Activated CD4-positive, alpha-beta T cell treated with anti-CD3 and anti-CD28 coated beads, Interleukin-2, amount 50 U/mL, for 4 hours (primary cell): ENCODE measurements at regions not wholly inside any gene's neighbourhood (a gene's known extent, or its start where the extent isn't known, plus 50 kb on each side); places are given as distances from the start of the nearest gene placed in this dataset.

Source experiments
- DNase-seq, 2 experiments: peaks; one replicate each; pipeline ENCODE4 v3.0.0-alpha.2; 2020

DNA sequence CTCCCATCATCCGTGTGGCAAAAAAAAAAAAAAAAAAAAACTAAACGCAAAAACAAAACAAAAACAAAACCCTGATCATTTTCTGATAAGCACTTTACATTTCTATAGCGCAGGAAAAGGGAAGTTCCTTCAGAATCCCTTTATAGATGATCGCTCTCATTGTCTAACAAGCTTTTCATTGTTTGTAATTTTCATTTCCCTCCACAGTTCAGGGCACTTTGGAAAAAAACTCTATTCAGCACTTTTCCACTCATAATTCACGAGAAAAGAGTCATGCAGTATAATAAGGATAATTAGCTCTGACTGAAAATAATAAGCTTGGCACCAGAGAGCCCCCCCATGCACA, 89.4 kb upstream of the ATXN1 start:
- DNase-seq = no peak

DNA sequence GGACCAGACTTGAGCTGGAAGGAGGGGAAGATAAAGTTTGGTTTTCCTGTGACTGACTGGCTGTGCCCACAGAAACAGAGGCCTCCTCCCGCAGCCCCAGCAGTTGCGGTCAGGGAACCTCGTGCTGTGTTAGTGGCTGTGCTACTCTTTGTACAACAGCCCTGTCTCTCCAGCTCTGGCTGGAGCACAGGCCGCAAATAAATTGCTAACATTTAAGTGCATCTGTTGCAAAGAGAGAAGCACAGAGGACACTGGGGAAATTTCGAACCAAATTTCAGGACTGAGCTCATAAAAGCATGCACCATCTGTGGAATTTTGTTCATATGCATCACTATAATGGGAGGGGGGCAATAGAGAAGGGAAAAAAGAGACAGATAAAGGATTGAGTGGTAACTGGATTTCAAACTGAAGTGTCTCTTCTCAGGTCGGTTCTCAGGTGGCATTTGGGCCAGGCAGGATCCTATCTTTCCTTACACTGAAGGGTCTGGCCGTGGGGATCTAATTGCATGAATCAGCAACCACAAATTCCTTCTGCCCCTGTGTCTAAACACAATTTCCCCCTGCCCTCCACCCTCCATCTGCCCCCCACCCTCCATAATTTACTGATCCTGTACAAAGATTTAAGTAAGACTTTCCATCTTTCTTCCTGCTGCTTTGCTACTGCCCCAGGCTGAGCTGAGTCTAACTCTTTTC, 88.9 kb upstream of the ATXN1 start:
- DNase-seq = no peak

DNA sequence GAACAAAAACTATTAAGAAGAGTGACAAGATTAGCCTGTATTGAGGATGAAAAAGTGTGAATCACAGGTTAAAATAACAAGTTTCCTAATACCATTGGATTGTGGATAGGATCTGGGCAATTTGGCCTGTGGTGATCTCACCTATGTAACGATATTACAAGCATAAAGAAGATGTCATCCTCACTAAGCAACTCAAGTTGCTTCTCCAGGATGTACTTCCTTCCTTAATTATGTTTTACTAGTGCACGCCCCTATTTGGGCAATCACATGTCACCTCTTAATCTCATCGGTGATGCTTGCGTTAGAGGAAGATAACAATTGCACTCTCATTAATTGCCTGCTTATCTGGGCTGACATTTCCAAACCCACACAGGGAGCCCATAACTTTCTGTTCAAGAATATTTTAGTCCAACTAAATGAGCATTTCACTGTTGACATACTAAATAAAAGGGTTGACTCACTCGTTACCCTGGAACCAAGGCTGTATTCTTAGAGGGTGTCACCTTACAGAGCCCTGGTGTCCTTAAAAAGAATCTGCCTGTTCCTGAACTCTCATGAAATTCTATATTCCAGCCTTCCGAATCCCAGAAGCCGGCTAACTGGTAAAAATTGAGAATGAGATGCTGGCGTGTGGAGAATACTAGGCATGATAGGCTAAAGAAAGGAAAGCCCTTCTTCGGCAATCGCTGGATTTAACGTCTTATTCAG, 88.2 kb upstream of the ATXN1 start:
- no peak for DNase-seq

DNA sequence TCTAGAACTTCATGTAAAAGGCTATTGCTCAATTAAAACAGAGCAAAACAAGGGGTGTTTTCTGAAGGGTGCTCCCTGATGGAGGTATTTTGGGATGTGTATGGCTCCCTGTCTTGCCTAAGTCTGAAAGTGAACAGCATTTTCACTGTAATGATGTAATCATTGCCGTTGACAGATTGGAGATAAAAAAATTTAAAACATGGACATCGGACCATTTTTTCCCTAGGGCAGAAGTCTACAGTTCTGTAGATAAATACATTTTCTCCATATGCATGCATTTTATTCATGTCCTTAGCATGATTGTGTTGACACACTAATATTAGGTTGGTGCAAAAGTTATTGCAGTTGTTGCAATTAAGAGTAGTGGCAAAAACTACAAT, 85.1 kb upstream of the ATXN1 start:
- no peak for DNase-seq

DNA sequence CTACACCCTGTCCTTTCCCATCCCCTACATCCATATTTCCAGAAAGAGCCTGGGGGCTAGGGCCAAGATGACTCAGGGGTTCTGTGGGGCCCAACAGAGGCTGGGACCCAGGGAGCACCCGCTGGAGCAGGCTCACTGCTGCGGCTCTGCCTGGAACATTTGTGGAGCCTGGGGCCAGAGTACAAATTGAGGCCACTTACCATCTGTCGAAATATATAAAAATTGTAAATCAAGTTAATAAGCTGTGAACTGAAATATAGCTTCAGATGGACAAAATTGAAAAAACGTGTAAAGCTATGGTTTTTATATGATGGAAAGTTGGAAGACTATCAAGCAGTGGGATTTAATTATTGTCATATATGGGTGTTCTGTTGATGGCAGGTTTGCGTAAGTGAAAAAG, 82.9 kb upstream of the ATXN1 start:
- no peak for DNase-seq

DNA sequence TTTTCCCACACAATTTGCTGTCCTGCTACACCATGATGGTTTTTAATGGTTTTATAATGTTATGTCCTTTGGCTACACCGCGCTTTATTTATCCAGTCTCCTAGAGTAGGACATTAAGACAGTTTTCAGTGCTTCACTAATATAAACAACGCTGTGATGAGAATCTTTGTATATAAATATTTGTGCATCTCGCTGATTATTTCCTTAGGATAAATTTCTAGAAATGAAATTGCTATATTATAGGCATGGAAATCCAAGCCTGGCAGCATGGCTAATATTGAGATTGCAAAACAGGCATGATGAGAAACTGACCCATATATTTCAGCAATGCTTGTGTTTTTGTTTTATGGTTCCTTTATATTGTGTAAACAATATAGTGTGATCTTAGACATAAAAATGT, 81.4 kb upstream of the ATXN1 start:
- no peak for DNase-seq

DNA sequence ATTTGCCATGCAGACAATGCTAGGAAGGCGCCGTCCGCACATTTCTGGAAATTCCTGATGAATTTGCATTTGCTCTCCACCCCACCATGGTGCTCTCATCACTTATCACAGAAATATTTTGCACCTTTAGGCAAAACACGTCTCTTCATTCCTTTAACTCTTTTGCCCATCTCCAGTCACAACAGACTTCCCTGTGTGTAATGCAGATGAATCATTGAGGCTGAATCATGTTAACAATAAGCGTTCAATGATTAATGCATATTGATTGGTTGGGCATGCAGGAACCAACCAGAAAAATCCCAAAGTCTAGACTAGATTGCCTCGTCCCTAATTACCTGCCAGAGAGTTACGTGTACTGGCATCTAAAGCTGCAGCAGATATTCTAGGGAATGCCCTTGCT, 80.0 kb upstream of the ATXN1 start:
- no peak for DNase-seq

DNA sequence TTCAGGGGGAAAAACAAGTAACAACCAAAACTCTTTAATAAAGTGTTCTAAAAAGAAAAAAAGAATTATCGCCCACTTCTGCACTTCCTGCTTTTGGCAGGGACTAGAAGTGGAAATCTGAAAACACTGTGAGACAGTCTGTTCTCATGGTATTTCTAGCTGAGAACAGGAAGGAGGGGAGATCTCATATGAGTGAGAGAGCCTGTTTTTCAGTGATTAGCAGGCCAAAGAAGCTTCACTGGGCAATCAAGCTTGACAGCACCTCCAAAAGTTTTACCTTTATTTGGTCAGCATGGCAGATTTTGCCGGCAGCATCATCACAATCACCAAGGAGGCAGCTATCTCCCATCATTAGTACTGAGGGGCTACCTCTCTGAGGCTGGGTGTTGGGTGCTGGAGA, 79.5 kb upstream of the ATXN1 start:
- no peak for DNase-seq

DNA sequence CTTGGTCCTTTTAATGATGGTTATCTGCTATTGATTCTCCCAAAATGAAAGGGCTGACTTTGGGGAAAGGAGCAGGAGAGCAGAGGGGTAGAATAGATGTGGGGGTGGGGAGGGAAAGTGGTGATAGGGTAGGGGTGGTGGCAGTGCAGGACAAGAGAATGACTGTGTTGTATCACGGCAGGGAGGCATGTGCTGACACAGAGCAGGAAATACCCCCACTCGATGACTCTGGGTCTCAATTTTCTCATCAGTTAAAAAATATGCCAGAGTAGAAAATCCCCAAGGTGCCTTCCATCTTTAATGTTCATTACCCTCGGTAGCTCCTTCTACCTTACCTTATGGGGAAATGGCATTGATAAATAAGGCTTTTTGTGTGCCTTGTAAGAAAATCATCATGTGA, 79.0 kb upstream of the ATXN1 start:
- DNase-seq = no peak

DNA sequence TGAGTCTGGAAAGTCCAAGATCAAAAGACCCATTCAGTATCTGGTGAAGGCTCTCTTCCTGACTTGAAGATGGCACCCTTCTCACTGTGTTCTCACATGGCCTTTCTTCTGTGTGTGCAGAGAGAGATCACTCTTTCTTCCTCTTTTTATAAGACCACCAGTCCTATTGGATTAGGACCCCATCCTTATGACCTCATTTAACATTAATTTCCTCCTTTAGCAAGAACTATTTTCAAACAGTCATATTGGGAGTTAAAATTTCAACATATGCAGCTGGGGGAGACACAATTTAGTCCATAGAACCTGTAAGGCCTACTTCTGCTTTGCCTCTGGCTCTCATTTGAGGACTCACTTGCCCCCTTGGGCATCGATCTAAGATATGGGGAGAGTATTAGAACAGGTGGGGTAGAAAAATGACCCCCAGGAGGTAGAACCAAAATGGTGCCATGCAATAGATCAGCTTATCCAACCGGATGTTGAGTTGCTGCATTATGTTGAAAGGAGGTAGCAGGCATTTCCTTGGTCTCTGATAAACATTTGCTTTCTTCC, 78.4 kb upstream of the ATXN1 start:
- no peak for DNase-seq

DNA sequence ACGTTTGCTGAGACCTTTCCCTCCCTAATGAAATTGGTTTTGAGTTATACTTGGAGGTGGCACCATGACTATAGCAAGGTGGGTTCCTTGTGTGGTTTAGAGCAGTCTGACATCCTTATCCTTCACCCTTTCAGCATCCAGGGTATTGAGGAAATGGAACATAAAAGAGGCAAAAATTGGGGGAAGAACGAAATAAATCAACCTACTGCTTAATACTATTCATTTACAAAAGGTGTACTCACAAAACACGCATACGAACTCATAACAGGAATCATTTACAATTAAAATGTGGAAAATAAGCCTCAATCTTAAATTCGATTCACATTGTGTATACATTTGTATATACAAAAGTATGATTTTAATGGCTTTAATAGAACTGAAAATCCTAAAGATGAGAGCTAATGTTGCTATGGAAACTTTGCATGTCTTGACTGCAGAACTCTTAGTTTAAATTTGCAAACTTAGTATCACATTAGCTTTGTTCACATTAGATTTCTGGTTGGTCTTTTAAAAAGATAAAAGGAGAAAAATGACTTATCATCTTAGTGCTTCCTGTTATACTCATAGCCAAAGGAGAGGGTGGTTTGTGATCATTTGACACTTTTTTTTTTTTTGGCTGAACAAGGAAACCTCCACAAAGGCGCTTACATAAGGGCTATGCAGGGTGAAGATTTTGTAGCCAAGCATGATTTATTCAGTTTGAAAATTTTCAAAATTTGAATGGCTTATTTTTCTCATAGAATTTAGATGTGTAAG, 76.1 kb upstream of the ATXN1 start:
- DNase-seq = no peak

DNA sequence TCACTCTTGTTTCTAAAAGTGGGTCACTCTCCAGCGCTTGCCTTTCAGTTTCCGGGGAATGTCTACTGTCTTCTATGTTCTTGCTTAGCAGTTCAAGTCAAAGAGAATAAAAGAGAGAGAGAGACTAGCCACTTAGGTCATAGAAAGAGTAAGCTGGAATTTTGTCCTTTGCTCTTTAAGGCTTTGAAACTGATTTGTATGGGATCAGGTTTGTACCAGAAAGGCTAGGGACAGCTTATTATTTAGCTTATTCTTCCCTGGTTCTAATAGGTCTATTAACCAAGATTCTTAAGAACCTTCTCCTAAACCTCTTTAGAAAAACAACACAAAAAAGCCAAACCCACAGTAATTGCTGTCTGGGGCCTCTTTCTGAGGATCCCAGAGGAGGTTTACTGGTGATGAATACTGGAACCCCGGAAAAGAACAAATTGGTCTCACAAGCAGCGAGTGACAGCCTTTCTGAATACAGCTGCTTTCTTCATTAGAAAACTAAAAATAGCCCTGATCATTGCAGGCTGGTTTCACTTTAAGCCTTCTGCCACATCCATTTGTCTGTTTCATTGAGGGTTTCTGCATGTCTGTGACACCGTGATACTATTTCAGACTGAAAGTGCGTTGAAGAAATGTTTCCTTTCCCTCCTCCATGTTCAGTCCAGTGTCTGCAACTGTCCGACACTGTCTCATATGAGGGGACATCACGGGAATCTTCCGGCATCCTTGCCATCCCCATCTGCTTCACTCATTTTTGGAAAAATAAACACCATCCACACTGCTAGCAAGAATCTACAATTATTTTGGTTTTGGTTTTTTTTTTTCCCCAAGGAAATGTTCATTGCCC, 75.1 kb upstream of the ATXN1 start:
- DNase-seq = no peak

DNA sequence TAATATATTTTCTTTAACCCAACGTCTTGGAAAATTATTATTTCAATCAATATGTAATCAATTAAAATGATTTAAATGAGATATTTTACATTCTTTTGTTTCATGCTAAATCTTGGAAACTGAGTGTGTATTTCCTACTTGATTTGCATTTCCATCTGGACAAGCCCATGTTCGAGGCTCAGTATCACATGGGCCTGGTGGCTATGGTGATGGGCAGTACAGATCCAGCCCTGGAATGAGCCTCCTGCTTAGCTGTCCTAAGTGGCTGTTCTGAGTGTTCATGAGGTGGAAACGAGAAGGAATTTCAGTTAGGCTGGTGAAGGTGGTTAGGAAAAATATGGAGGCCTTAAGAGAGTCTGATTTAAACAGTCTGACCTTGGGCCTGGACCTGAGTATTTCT, 73.0 kb upstream of the ATXN1 start:
- DNase-seq = no peak

DNA sequence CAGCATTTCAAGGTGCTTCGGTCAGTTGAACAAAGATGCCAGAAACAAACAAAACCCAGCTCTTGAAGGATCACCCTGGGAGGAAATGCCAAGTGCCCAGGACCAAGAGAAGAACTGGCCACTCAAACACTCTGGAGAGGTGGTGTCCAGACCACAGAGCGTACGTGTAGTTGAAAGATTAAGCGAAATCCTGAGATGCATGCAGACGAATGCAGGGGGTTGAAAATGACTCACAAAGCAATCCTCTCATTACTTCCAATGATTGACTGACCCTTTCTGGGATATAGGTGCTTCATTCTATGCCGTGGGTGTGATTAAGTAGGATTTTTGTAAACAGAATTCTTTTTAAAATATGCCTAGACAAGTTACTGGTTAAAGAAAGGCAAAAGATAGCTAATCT, 71.5 kb upstream of the ATXN1 start:
- no peak for DNase-seq

DNA sequence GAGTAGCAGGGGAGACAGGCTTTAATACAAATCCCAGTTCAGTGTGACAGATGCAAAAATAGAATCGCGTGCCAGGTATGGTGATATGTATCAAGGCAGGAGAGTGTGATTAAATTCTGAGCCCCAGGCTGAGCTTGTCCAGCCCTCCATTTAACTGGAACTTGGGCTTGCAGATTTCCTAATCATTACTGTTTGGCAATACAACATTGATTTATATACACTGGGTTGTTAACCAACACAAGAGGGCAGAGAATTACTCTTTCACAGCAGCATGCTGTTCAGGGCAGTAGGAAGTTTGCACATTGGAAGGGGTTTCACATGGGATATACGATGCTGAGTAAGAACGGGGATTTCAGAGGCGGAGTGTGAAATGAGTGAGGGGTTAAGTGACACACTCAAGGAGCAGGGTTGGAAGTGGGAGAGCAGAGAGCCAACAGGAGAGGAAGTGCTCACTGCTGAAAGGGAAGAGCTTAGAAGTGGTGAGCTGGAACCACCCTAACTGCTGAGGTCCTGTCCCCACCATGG, 70.8 kb upstream of the ATXN1 start:
- DNase-seq = no peak

DNA sequence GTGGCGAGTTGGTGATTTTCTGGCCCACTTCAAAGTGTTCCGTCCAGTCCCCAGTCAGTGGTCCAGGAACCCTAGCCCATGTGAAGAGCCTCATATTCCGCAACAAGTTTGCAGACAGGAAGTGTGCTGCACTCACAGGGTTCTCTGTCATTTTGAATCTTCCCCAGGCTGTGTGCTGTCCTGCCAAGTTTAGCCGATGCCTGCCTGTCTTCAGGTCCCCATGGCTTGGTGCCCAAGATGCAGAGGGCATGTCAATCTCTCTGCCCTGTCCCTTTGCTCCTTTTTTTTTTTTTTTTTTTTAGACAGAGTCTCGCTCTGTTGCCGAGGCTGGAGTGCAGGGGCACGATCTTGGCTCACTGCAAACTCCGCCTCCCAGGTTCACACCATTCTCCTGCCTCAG, 69.9 kb upstream of the ATXN1 start:
- no peak for DNase-seq

DNA sequence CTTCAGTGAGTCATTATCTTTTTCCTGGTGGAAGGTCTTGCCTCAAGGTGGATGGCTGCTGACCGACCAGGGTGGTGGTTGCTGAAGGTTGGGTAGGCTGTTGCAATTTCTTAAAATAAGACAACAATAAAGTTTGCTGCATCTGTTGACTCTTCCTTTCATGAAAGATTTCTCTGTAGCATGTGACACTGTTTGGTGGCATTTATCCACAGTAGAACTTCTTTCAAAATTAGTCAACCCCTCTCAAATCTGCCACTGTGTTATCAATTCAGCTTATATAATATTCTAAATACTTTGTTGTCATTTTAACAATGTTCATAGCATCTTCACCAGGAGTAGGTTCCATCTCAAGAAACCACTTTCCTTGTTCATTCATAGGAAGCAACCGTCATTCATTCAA, 66.8 kb upstream of the ATXN1 start:
- DNase-seq = no peak

DNA sequence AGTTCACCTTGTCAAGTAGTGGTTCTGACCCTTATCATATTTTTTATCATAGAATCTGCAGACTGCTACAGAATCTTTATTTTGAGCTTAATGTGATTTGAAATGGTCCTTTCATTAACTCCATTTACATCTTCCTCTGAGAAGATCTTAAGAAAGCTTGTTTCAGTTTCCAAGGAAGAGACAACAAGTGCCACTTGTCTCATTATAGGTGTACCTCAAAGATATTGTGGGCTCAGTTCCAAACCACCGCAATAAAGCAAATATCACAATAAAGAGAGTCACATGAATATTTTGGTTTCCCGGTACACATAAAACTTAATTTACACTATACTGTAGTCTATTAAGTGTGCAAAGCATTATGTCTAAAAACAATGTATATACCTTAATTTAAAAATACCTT, 66.4 kb upstream of the ATXN1 start:
- DNase-seq = no peak

DNA sequence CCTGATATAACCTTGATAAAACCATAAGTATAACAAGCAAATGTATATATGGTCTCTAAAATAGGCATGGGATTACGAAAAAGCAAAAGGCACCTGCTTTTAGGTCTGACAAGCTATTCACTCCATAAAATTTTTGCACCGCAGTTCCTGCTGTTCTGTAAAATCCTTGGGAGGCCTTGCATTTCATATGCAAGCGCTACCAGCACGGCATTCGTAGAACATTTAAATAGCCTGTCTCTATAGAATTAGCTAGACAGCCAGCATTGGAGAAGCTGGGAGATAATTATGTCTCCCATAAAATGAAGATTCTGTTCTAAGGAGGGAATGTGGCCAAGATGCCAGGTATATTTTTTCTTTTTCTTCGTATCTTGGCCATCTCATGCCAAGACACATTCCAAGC, 64.5 kb upstream of the ATXN1 start:
- no peak for DNase-seq

DNA sequence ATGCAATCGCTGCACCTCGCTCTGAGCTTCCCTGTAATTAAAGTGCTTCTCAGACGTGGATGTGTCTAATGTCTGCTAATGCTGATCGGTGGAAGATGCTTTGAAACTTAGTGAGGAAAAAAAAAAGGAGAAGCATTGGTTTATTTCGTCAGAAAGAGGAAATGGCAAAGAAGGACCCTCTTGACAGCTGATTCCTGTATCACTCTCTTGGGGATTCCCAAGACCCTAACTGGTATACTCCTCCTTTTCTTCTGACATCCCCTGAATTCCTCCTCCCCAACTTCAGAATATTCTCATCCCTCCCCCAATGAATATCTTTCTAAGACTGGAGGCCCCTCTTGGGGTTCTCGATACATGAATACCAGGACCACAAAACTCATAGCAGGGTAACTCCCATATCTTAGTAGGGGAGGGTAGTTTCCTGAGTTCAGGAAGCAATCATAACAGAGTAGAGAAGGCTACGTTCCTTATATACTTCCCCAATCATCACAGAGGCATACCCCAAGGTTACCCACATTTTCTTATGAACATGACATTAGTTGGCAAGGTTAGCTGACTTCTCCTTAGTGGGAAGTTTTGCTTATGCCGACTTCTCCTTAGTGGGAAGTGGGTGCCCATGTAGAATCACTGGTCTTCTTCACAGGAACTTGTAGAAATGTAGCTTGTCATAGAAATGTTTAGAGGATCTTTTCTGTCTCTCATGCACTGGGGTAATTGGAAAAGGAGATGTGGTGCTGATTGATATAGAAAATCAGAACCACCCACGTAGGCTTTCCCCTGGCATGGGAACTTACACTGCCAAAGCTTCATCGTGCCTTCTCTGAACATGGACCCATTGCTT, 63.8 kb upstream of the ATXN1 start:
- no peak for DNase-seq

DNA sequence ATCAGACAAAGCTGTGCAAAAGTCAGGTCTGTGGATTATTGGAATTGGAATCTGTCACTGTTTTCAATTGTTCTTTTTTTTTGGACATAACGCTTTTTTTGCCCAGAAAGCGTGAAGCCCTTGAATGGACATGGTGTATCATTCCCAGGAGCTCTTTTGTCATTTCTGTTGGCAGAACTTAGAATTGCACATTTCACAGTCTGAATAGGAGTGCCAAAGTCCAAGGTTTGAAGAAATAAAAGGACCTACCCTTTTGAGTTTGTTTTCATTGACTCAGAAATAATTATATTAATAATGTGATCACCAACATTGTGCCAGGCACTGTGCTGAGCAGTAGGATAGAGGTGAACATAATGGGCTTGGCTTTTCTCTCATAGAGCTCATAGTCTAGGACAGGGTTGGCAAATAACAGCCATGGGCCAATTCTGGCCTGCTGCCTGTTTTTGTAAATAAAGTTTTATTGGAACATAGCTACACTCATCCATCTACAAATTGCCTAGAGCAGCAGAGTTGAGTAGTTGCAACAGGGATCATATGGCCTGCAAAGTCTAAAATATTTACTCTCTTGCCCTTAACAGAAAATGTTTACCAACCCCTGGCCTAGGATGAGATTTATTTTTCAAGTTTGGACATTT, 62.6 kb upstream of the ATXN1 start:
- DNase-seq = no peak
